HCT116 (cell line): ENCODE measurements at regions not wholly inside any gene's neighbourhood (a gene's known extent, or its start where the extent isn't known, plus 50 kb on each side); places are given as distances from the start of the nearest gene placed in this dataset.

Experiments used
- ATAC-seq: fragments of 200-7000 bp; cut with Tn5 transposase; 2 replicates; pipeline ENCODE4 v1.9.1; 2020; ENCODE audit warnings: mild to moderate bottlenecking, moderate library complexity
- BruUV-seq: library from RNA; stranded (reverse); fragments of 400-500 nt; replicated peaks from 2 replicates; lab custom pipeline; 2021; lab: Mats Ljungman, UMichigan
- CTCF ChIA-PET: fragments of 300-600 bp; sonication (Branson Sonifier 250); formaldehyde crosslinking; loops from one replicate; lab custom pipeline; 2021; ENCODE audit warnings: antibody characterized with exemption; lab: Charles Lee
- POLR2A ChIA-PET: fragments of 300-600, 350-600 bp; sonication (Branson Sonifier 250); formaldehyde crosslinking; loops from one replicate; lab custom pipeline; 2021; ENCODE audit warnings: antibody characterized with exemption; lab: Charles Lee
- RAD21 ChIA-PET, 2 experiments: fragments of 300-600 bp; sonication (Branson Sonifier 250); formaldehyde crosslinking; loops; one replicate each; lab custom pipeline; 2023; ENCODE audit warnings: low total read pairs in 2 of 2; ENCODE audit not compliant: uncharacterized antibody in 2 of 2, unreplicated experiment in 2 of 2, low non-redundant PET in 1 of 2; lab: Charles Lee
- DNase-seq: peaks from one replicate; pipeline ENCODE4 v3.0.0-alpha.2; 2010; ENCODE audit warnings: low read depth, low spot score
- H2AFZ ChIP-seq: fragments of 200-600 bp; shearing (Covaris generic), sonication (generic); 2 replicates; pipeline ENCODE4 v1.6.1; 2017; ENCODE audit warnings: low read depth, mixed run types, mixed read lengths, antibody characterized with exemption, low read length; ENCODE audit not compliant: poor library complexity, severe bottlenecking
- H3K27ac ChIP-seq: 2 replicates; pipeline ENCODE4 v1.5.1; 2012; ENCODE audit warnings: low read depth, low read length
- H3K27me3 ChIP-seq: fragments of 200-600 bp; sonication (generic); 2 replicates; pipeline ENCODE4 v1.6.1; 2016; ENCODE audit warnings: mixed run types, low read length, mixed read lengths; ENCODE audit not compliant: insufficient read depth
- H3K36me3 ChIP-seq, 2 experiments: fragments of 200-500 bp in 1 of 2; fragments of 200-600 bp in 1 of 2; sonication (Bioruptor generic) in 1 of 2; sonication (generic) in 1 of 2; 2 replicates each; pipeline versions ENCODE4 v1.5.1 to v1.6.1; 2014 to 2016; ENCODE audit warnings: low read length in 2 of 2, inconsistent platforms in 1 of 2, mixed read lengths in 1 of 2, mixed run types in 1 of 2; ENCODE audit not compliant: insufficient read depth in 2 of 2, control insufficient read depth in 1 of 2
- H3K4me1 ChIP-seq, 2 experiments: fragments of 200-600 bp in 1 of 2; sonication (generic) in 1 of 2; 2 replicates each; pipeline versions ENCODE4 v1.5.1 to v1.6.1; 2012 to 2017; ENCODE audit warnings: low read length in 2 of 2, inconsistent platforms in 1 of 2, mild to moderate bottlenecking in 1 of 2, mixed read lengths in 1 of 2, mixed run types in 1 of 2, moderate library complexity in 1 of 2; ENCODE audit not compliant: insufficient read depth in 2 of 2, control insufficient read depth in 1 of 2
- H3K4me2 ChIP-seq: fragments of 200-600 bp; sonication (generic); 2 replicates; pipeline ENCODE4 v1.6.1; 2017; ENCODE audit warnings: mixed run types, low read length, mixed read lengths
- H3K4me3 ChIP-seq, 2 experiments: fragments of 200-600 bp in 1 of 2; sonication (generic) in 1 of 2; replicated peaks in 1 of 2; 2 replicates each; pipeline ENCODE4 v1.5.1; 2011 to 2016; ENCODE audit warnings: low read length in 2 of 2, control low read depth in 1 of 2, low read depth in 1 of 2, mild to moderate bottlenecking in 1 of 2, mixed read lengths in 1 of 2, mixed run types in 1 of 2
- H3K79me2 ChIP-seq: fragments of 200-600 bp; sonication (generic); 2 replicates; pipeline ENCODE4 v1.6.1; 2017; ENCODE audit warnings: mild to moderate bottlenecking, mixed run types, low read length, moderate library complexity, mixed read lengths; ENCODE audit not compliant: insufficient read depth
- H3K9ac ChIP-seq: fragments of 200-600 bp; sonication (generic); 2 replicates; pipeline ENCODE4 v1.6.1; 2016; ENCODE audit warnings: low read length, mixed read lengths
- H3K9me2 ChIP-seq: fragments of 200-600 bp; sonication (generic), shearing (Covaris generic); 2 replicates; pipeline ENCODE4 v1.6.1; 2017; ENCODE audit warnings: mixed run types, mild to moderate bottlenecking, moderate library complexity; ENCODE audit not compliant: insufficient read depth
- H3K9me3 ChIP-seq, 2 experiments: fragments of 200-500 bp in 1 of 2; fragments of 200-600 bp in 1 of 2; sonication (Bioruptor generic) in 1 of 2; sonication (generic) in 1 of 2; 2 replicates each; pipeline ENCODE4 v1.6.1; 2014 to 2017; ENCODE audit warnings: low read length in 2 of 2, mixed read lengths in 2 of 2, inconsistent platforms in 1 of 2, low read depth in 1 of 2, mild to moderate bottlenecking in 1 of 2, mixed run types in 1 of 2, moderate library complexity in 1 of 2; ENCODE audit not compliant: control insufficient read depth in 1 of 2, insufficient read depth in 1 of 2
- H4K20me1 ChIP-seq: fragments of 200-600 bp; sonication (generic), shearing (Covaris generic); 2 replicates; pipeline ENCODE4 v1.6.1; 2017; ENCODE audit warnings: mixed run types, mild to moderate bottlenecking, moderate library complexity; ENCODE audit not compliant: insufficient read depth
- ATF3 ChIP-seq: IDR thresholded peaks from 2 replicates; pipeline ENCODE4 v1.6.1; 2012
- CEBPB ChIP-seq: IDR thresholded peaks from 2 replicates; pipeline ENCODE4 v1.6.1; 2012; ENCODE audit warnings: low read depth
- EZH2phosphoT487 ChIP-seq: fragments of 200-600 bp; IDR thresholded peaks from 2 replicates; pipeline ENCODE4 v1.6.1; 2018; ENCODE audit warnings: antibody characterized with exemption, borderline replicate concordance
- POLR2A ChIP-seq: IDR thresholded peaks from 2 replicates; pipeline ENCODE4 v1.7.0; 2011; ENCODE audit warnings: borderline replicate concordance; ENCODE audit not compliant: insufficient read depth, insufficient read length; ENCODE audit errors: extremely low read depth
- POLR2AphosphoS5 ChIP-seq: IDR thresholded peaks from 2 replicates; pipeline ENCODE4 v1.6.1; 2011; ENCODE audit warnings: mild to moderate bottlenecking, low read depth, low read length, moderate library complexity
- REST ChIP-seq: IDR thresholded peaks from 2 replicates; pipeline ENCODE4 v1.6.1; 2012; ENCODE audit warnings: low read depth
- SIN3A ChIP-seq: IDR thresholded peaks from 2 replicates; pipeline ENCODE4 v1.6.1; 2012; ENCODE audit warnings: low read depth
- SRF ChIP-seq: IDR thresholded peaks from 2 replicates; pipeline ENCODE4 v1.6.1; 2012; ENCODE audit warnings: low read depth
- TCF7L2 ChIP-seq: IDR thresholded peaks from 2 replicates; pipeline ENCODE4 v1.7.0; 2011; ENCODE audit warnings: borderline replicate concordance, inconsistent platforms; ENCODE audit not compliant: insufficient read depth, insufficient read length; ENCODE audit errors: extremely low read depth
- ZBTB33 ChIP-seq: IDR thresholded peaks from 2 replicates; pipeline ENCODE4 v1.6.1; 2011; ENCODE audit warnings: mild to moderate bottlenecking, low read length, moderate library complexity; ENCODE audit not compliant: insufficient replicate concordance; ENCODE audit errors: extremely low read depth
- ZFX ChIP-seq: fragments of 450-650 bp; IDR thresholded peaks from 2 replicates; pipeline ENCODE4 v1.6.1; 2017
- ZNF274 ChIP-seq: fragments of 200-500 bp; sonication (Bioruptor generic); IDR thresholded peaks from 2 replicates; pipeline ENCODE4 v1.6.1; 2014; ENCODE audit warnings: mild to moderate bottlenecking, low read depth, low read length, inconsistent platforms
- intact Hi-C: fragments of 100-400 bp; cut with micrococcal nuclease; formaldehyde crosslinking; loops from 2 replicates; pipeline ENCODE4 v1.10.0; 2022
- TF ChIP-seq, protein P1 (sequence below): IDR thresholded peaks from 2 replicates; pipeline ENCODE4 v1.6.1; 2012

DNA sequence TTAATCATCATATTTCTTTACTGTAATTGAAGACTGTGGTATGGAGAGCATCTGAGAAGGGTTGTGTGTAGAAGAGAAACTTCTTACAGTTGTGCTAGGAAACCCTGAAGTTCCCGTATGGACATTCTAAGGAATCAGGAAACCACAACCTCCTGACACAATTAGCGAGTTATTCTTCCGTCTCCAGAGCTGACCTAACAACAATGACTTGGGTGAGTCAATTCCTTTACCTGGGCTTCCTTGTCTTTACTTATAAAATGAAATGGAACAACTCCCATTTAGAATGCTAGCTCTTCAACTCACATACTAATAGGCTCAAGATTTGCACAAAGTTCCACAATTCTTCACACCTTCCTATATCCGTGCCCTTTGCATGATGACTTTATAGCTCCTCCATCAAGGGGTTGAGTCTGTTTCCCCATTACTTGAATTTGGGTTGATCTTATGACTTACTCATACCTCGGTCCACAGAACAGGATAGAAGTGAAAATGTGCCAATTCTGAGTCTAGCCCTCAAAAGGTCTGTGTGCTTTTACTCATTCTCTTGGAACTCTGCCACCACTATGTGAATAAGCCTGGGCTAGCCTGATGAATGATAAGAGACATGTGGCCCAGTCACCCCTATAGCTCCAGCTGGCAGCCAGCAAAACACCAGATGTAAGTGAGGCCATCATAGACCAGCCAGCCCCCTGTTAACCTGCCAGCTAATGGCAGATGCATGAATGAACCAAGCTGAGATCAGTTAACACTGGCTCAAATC is 459.4 kb downstream of the ETNK1 start:
- POLR2A ChIA-PET: no interaction called here
- no peaks in the 10 kb centered on the region; a peak in 1 of 4 replicates for H3K36me3 ChIP-seq
- intact Hi-C loops: no loop called here
- H3K9ac ChIP-seq: no peak overlapping the region
- H3K79me2 ChIP-seq: no peaks in the 10 kb centered on the region
- no peak overlapping the region for H2AFZ ChIP-seq
- BruUV-seq: no TSS peak
- no peaks in the 10 kb centered on the region for H3K4me1 ChIP-seq
- no peak overlapping the region for H3K4me2 ChIP-seq
- TF ChIP-seq POLR2A: no peak
- no peak for TF ChIP-seq CEBPB
- no peak for TF ChIP-seq ZFX
- TF ChIP-seq ZBTB33: no peak
- TF ChIP-seq ZNF274: no peak
- TF ChIP-seq EZH2phosphoT487: no peak
- no peak for TF ChIP-seq TCF7L2
- no peak for TF ChIP-seq ATF3
- TF ChIP-seq SRF: no peak
- TF ChIP-seq, protein P1, sequence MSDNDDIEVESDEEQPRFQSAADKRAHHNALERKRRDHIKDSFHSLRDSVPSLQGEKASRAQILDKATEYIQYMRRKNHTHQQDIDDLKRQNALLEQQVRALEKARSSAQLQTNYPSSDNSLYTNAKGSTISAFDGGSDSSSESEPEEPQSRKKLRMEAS: no peak
- no peak for TF ChIP-seq REST
- no peak for TF ChIP-seq POLR2AphosphoS5
- no peak for TF ChIP-seq SIN3A
- TF ChIP-seq, all 23 proteins: peak for 0
- Histone ChIP-seq H3K27me3 (no peaks in the 10 kb centered on the region), H3K27ac (no peak overlapping the region), H3K9me3 (no peaks in the 10 kb centered on the region; a peak in 1 of 4 replicates), H3K4me3 (no peak overlapping the region), H3K9me2 (no peaks in the 10 kb centered on the region), H4K20me1 (no peaks in the 10 kb centered on the region)
- DNase-seq: no peak
- CTCF ChIA-PET: no interaction called here
- ATAC-seq: no peak
- RAD21 ChIA-PET: no interaction called here
